CD4-positive, alpha-beta T cell (primary cell): ENCODE measurements at regions not wholly inside any gene's neighbourhood (a gene's known extent, or its start where the extent isn't known, plus 50 kb on each side); places are given as distances from the start of the nearest gene placed in this dataset.

Source experiments
- ATAC-seq: fragments of 200-7000 bp; cut with Tn5 transposase; one replicate; pipeline ENCODE4 v1.10.0; 2022; ENCODE audit warnings: mild to moderate bottlenecking; ENCODE audit not compliant: poor library complexity
- CTCF ChIA-PET: fragments of 350-600 bp; sonication (Branson Sonifier 250); formaldehyde crosslinking; loops from one replicate; lab custom pipeline; 2021; ENCODE audit warnings: antibody characterized with exemption, inconsistent platforms; lab: Charles Lee
- POLR2A ChIA-PET: fragments of 350-600 bp; sonication (Branson Sonifier 250); formaldehyde crosslinking; loops from one replicate; lab custom pipeline; 2021; ENCODE audit warnings: antibody characterized with exemption, inconsistent platforms; lab: Charles Lee
- DNase-seq, 14 experiments: peaks; one replicate each; pipeline ENCODE4 v3.0.0-alpha.2; 2013 to 2020; ENCODE audit warnings: mixed read lengths in 2 of 14
- H3K27ac ChIP-seq, 2 donors: one replicate each; pipeline versions ENCODE4 v1.5.1 to v1.7.0; 2013; ENCODE audit warnings: low read length in 2 of 2, low read depth in 1 of 2, mild to moderate bottlenecking in 1 of 2
- H3K27me3 ChIP-seq, 2 experiments: 1 replicate in 1 of 2; 2 replicates in 1 of 2; pipeline versions ENCODE4 v1.6.1 to v1.7.0; 2013; ENCODE audit warnings: low read length in 2 of 2, control low read depth in 1 of 2, mild to moderate bottlenecking in 1 of 2, moderate library complexity in 1 of 2; ENCODE audit not compliant: insufficient read depth in 2 of 2, control insufficient read depth in 1 of 2
- H3K36me3 ChIP-seq: one replicate; pipeline ENCODE4 v1.6.1; 2013; ENCODE audit warnings: low read length, control low read depth; ENCODE audit not compliant: insufficient read depth
- H3K4me1 ChIP-seq: one replicate; pipeline ENCODE4 v1.6.1; 2013; ENCODE audit warnings: low read length, control low read depth; ENCODE audit not compliant: insufficient read depth
- H3K4me3 ChIP-seq: one replicate; pipeline ENCODE4 v1.5.1; 2013; ENCODE audit warnings: mild to moderate bottlenecking, low read length, moderate library complexity
- H3K9me3 ChIP-seq, 2 experiments: 1 replicate in 1 of 2; 2 replicates in 1 of 2; pipeline versions ENCODE4 v1.6.1 to v1.7.0; 2013; ENCODE audit warnings: low read length in 2 of 2, mild to moderate bottlenecking in 2 of 2, control low read depth in 1 of 2, moderate library complexity in 1 of 2; ENCODE audit not compliant: control insufficient read depth in 1 of 2, insufficient read depth in 1 of 2
- H3K27ac Mint-ChIP-seq: one replicate; pipeline ENCODE4 v1.8.0; 2020; ENCODE audit warnings: mixed read lengths
- H3K27me3 Mint-ChIP-seq: one replicate; pipeline ENCODE4 v1.8.0; 2021; ENCODE audit warnings: mixed read lengths
- H3K36me3 Mint-ChIP-seq: one replicate; pipeline ENCODE4 v1.8.0; 2021; ENCODE audit warnings: low read depth, mixed read lengths
- H3K4me1 Mint-ChIP-seq: one replicate; pipeline ENCODE4 v1.8.0; 2021; ENCODE audit warnings: low read depth, mixed read lengths
- H3K4me3 Mint-ChIP-seq: one replicate; pipeline ENCODE4 v1.8.0; 2020; ENCODE audit warnings: mild to moderate bottlenecking, mixed read lengths
- H3K9me3 Mint-ChIP-seq: one replicate; pipeline ENCODE4 v1.8.0; 2020; ENCODE audit warnings: mixed read lengths
- intact Hi-C, 2 experiments: fragments of 100-400 bp; cut with DNase I in 1 of 2; cut with micrococcal nuclease in 1 of 2; formaldehyde crosslinking; loops; one replicate each; pipeline versions ENCODE4 v1.15.1 to v1.9.0; 2023 to 2025; cut with DNase I, micrococcal nuclease
- TF ChIP-seq, protein P1 (sequence below): fragments of 200-600 bp; IDR thresholded peaks from one replicate; pipeline ENCODE4 v1.8.0; 2022; ENCODE audit warnings: antibody characterized with exemption, mild to moderate bottlenecking

DNA sequence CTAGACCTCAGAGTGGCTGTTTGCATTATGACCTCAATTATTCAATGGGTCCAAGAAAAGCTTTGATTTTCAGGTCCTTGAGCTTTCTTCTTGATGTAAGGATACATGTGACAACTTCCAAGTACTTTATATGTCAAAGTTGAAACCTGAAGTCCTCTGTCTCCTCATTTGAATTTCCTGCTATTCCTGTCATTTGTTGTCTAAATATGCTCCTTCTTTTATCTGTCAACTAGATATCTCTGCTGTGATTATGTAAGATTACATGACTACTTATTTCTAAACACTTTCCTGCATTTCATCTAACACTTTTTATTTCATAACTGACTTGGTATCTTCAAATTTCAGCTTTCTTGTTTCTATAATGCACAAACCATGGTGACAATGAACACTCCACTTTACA is 670.0 kb upstream of the FAM174A start:
- CTCF ChIA-PET = no interaction called here
- no peaks in the 10 kb centered on the region for H3K9me3 ChIP-seq
- H3K27ac Mint-ChIP-seq = no peak overlapping the region
- no peaks in the 10 kb centered on the region for H3K4me1 Mint-ChIP-seq
- no peaks in the 10 kb centered on the region for H3K36me3 ChIP-seq
- intact Hi-C loops = no loop called here
- H3K4me3 ChIP-seq = no peak overlapping the region
- H3K4me1 ChIP-seq = no peaks in the 10 kb centered on the region
- H3K36me3 Mint-ChIP-seq = no peaks in the 10 kb centered on the region
- no peak overlapping the region for H3K4me3 Mint-ChIP-seq
- H3K27ac ChIP-seq = no peak overlapping the region
- peaks cover 8% of the 10 kb centered on the region for H3K9me3 Mint-ChIP-seq
- H3K27me3 Mint-ChIP-seq = no peaks in the 10 kb centered on the region
- ATAC-seq (no peak), DNase-seq (no peak)
- POLR2A ChIA-PET = no interaction called here
- TF ChIP-seq, protein P1, sequence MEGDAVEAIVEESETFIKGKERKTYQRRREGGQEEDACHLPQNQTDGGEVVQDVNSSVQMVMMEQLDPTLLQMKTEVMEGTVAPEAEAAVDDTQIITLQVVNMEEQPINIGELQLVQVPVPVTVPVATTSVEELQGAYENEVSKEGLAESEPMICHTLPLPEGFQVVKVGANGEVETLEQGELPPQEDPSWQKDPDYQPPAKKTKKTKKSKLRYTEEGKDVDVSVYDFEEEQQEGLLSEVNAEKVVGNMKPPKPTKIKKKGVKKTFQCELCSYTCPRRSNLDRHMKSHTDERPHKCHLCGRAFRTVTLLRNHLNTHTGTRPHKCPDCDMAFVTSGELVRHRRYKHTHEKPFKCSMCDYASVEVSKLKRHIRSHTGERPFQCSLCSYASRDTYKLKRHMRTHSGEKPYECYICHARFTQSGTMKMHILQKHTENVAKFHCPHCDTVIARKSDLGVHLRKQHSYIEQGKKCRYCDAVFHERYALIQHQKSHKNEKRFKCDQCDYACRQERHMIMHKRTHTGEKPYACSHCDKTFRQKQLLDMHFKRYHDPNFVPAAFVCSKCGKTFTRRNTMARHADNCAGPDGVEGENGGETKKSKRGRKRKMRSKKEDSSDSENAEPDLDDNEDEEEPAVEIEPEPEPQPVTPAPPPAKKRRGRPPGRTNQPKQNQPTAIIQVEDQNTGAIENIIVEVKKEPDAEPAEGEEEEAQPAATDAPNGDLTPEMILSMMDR = no peak
- no peaks in the 10 kb centered on the region for H3K27me3 ChIP-seq

DNA sequence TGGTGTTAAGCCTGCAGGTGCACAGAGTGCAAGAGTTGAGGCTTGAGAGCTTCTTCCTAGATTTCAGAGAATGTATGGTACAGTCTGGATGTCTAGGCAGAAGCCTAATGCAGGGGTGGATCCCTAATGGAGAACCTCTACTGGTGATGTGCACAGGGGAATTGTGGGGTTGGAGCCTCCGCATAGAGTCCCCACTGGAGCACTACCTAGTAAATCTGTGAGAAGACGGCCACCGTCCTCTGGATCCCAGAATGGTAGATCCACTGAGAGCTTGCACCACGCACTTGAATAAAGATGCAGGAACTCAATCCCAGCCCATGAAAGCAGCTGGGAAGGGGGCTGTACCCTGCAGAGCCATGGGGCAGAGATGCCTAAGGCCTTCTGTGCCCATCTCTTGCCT is 699.4 kb upstream of the FAM174A start:
- ATAC-seq = no peak
- H3K27me3 Mint-ChIP-seq = no peaks in the 10 kb centered on the region
- TF ChIP-seq, protein P1 = no peak

DNA sequence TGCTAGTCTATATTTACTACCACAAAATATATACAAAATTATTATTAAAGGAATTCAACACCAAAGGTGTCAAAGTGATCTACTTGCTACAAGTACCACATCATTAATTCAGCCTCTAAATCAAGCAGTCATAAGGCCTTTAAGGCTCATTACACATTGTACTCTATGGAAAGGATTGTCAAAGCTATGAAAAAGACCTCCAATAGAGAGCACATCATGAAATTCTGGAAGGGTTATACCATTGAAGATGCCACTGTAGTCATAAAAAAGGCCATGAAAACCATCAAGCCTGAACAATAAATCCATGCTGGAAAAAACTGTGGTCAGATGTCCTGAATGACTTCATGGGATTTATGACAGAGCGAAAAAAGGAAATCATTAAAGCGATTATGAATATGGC is 708.0 kb upstream of the FAM174A start:
- H3K4me1 ChIP-seq = no peaks in the 10 kb centered on the region
- H3K27ac ChIP-seq = no peak overlapping the region
- TF ChIP-seq, protein P1 = no peak
- no peaks in the 10 kb centered on the region for H3K36me3 ChIP-seq
- H3K27me3 Mint-ChIP-seq = no peaks in the 10 kb centered on the region
- H3K27ac Mint-ChIP-seq = no peak overlapping the region
- H3K4me1 Mint-ChIP-seq = no peaks in the 10 kb centered on the region
- peaks cover 2% of the 10 kb centered on the region for H3K9me3 Mint-ChIP-seq
- no peaks in the 10 kb centered on the region for H3K9me3 ChIP-seq
- intact Hi-C loops = no loop called here
- H3K4me3 ChIP-seq = no peak overlapping the region
- no peaks in the 10 kb centered on the region for H3K36me3 Mint-ChIP-seq
- H3K27me3 ChIP-seq = no peaks in the 10 kb centered on the region
- ATAC-seq (no peak), DNase-seq (no peak)
- CTCF ChIA-PET = no interaction called here
- H3K4me3 Mint-ChIP-seq = no peak overlapping the region
- POLR2A ChIA-PET = no interaction called here

More for the DNA sequence above, 699.4 kb upstream of the FAM174A start:
- Mint-ChIP-seq H3K4me1 (no peaks in the 10 kb centered on the region), H3K27ac (no peak overlapping the region), H3K9me3 (no peaks in the 10 kb centered on the region), H3K4me3 (no peak overlapping the region), H3K36me3 (no peaks in the 10 kb centered on the region)
- Histone ChIP-seq H3K36me3 (no peaks in the 10 kb centered on the region), H3K4me3 (no peak overlapping the region), H3K4me1 (no peaks in the 10 kb centered on the region), H3K27ac (no peak overlapping the region), H3K27me3 (no peaks in the 10 kb centered on the region), H3K9me3 (no peaks in the 10 kb centered on the region)
- DNase-seq = no peak
- ChIA-PET POLR2A (no interaction called here), CTCF (no interaction called here)
- intact Hi-C loops = no loop called here
